Skeletal muscle tissue (tissue), 3 donors: ENCODE measurements at regions not wholly inside any gene's neighbourhood (a gene's known extent, or its start where the extent isn't known, plus 50 kb on each side); places are given as distances from the start of the nearest gene placed in this dataset.

Source experiments
- H3K27ac ChIP-seq: one replicate; pipeline ENCODE4 v1.7.0; 2013; ENCODE audit warnings: mild to moderate bottlenecking, low read depth, low read length, inconsistent platforms
- H3K27me3 ChIP-seq, 3 donors: one replicate each; pipeline ENCODE4 v1.7.0; 2013; ENCODE audit warnings: low read length in 3 of 3; ENCODE audit not compliant: control insufficient read depth in 3 of 3, insufficient read depth in 3 of 3
- H3K36me3 ChIP-seq, 3 donors: one replicate each; pipeline ENCODE4 v1.7.0; 2013; ENCODE audit warnings: low read length in 3 of 3; ENCODE audit not compliant: control insufficient read depth in 3 of 3, insufficient read depth in 3 of 3
- H3K4me1 ChIP-seq, 3 donors: one replicate each; pipeline ENCODE4 v1.7.0; 2013; ENCODE audit warnings: low read length in 3 of 3, mild to moderate bottlenecking in 3 of 3; ENCODE audit not compliant: control insufficient read depth in 3 of 3, insufficient read depth in 3 of 3
- H3K4me3 ChIP-seq, 3 donors: one replicate each; pipeline ENCODE4 v1.7.0; 2013; ENCODE audit warnings: low read length in 3 of 3
- H3K9ac ChIP-seq, 3 donors: one replicate each; pipeline ENCODE4 v1.7.0; 2013; ENCODE audit warnings: low read length in 3 of 3, mild to moderate bottlenecking in 3 of 3, moderate library complexity in 2 of 3, low read depth in 1 of 3
- H3K9me3 ChIP-seq, 3 donors: one replicate each; pipeline ENCODE4 v1.7.0; 2013; ENCODE audit warnings: low read length in 3 of 3; ENCODE audit not compliant: control insufficient read depth in 3 of 3
- donor health status: Osteomylitis.

GRCh38 chr1:84750110-84750730 is 60.0 kb upstream of the SSX2IP start:
- Histone ChIP-seq H3K4me1 (no peaks in the 10 kb centered on the region), H3K36me3 (no peaks in the 10 kb centered on the region), H3K9ac (no peak overlapping the region), H3K4me3 (no peak overlapping the region), H3K27ac (no peak overlapping the region), H3K9me3 (no peaks in the 10 kb centered on the region), H3K27me3 (peaks cover 2 to 15% (median 7%) of the 10 kb centered on the region in 3 donors)

GRCh38 chr1:84749427-84749826 is 59.2 kb upstream of the SSX2IP start:
- H3K9me3 ChIP-seq: no peaks in the 10 kb centered on the region
- H3K27me3 ChIP-seq: peaks cover 2 to 13% (median 7%) of the 10 kb centered on the region in 3 donors
- no peak overlapping the region for H3K9ac ChIP-seq
- no peaks in the 10 kb centered on the region for H3K4me1 ChIP-seq
- no peak overlapping the region for H3K27ac ChIP-seq
- H3K4me3 ChIP-seq: no peak overlapping the region
- no peaks in the 10 kb centered on the region for H3K36me3 ChIP-seq

- Histone ChIP-seq H3K27ac (no peak overlapping the region), H3K36me3 (no peaks in the 10 kb centered on the region), H3K9me3 (no peaks in the 10 kb centered on the region), H3K9ac (no peak overlapping the region), H3K4me3 (no peak overlapping the region), H3K27me3 (peaks cover 2 to 13% (median 4%) of the 10 kb centered on the region in 3 donors), H3K4me1 (no peaks in the 10 kb centered on the region)
Observed at GRCh38 chr1:84748364-84748763, 58.1 kb upstream of the SSX2IP start.

GRCh38 chr1:84745857-84746256 is 55.6 kb upstream of the SSX2IP start:
- Histone ChIP-seq H3K4me3 (no peak overlapping the region), H3K27me3 (peaks cover 0 to 6% (median 2%) of the 10 kb centered on the region in 3 donors), H3K27ac (no peak overlapping the region), H3K9me3 (no peaks in the 10 kb centered on the region), H3K4me1 (no peaks in the 10 kb centered on the region), H3K9ac (no peak overlapping the region), H3K36me3 (no peaks in the 10 kb centered on the region)

GRCh38 chr1:84743896-84744295 is 53.6 kb upstream of the SSX2IP start:
- peaks cover 0 to 2% (median 0%) of the 10 kb centered on the region in 3 donors for H3K27me3 ChIP-seq
- H3K9ac ChIP-seq: no peak overlapping the region
- no peaks in the 10 kb centered on the region for H3K36me3 ChIP-seq
- H3K27ac ChIP-seq: no peak overlapping the region
- H3K9me3 ChIP-seq: no peaks in the 10 kb centered on the region
- H3K4me3 ChIP-seq: no peak overlapping the region
- H3K4me1 ChIP-seq: no peaks in the 10 kb centered on the region

- no peaks in the 10 kb centered on the region for H3K27me3 ChIP-seq
- no peaks in the 10 kb centered on the region for H3K9me3 ChIP-seq
- H3K4me1 ChIP-seq: no peaks in the 10 kb centered on the region
Observed at GRCh38 chr1:84742653-84743052, 52.4 kb upstream of the SSX2IP start.

GRCh38 chr1:84740050-84740714 is 49.9 kb upstream of the SSX2IP start:
- Histone ChIP-seq H3K27me3 (no peaks in the 10 kb centered on the region), H3K4me1 (no peaks in the 10 kb centered on the region), H3K9me3 (no peaks in the 10 kb centered on the region), H3K4me3 (no peak overlapping the region), H3K27ac (no peak overlapping the region), H3K9ac (no peak overlapping the region), H3K36me3 (no peaks in the 10 kb centered on the region)

More at GRCh38 chr1:84742653-84743052, 52.4 kb upstream of the SSX2IP start:
- no peak overlapping the region for H3K9ac ChIP-seq
- H3K27ac ChIP-seq: no peak overlapping the region
- no peak overlapping the region for H3K4me3 ChIP-seq
- no peaks in the 10 kb centered on the region for H3K36me3 ChIP-seq
